Loucy (cell line): ENCODE measurements at regions not wholly inside any gene's neighbourhood (a gene's known extent, or its start where the extent isn't known, plus 50 kb on each side); places are given as distances from the start of the nearest gene placed in this dataset.

Source experiments
- H2AFZ ChIP-seq: fragments of 200-600 bp; sonication (generic); 2 replicates; pipeline ENCODE4 v1.6.0; 2016; ENCODE audit warnings: antibody characterized with exemption, mild to moderate bottlenecking, low read length, moderate library complexity
- H3F3A ChIP-seq: fragments of 200-600 bp; 2 replicates; pipeline ENCODE4 v1.6.0; 2016; ENCODE audit warnings: antibody characterized with exemption, low read depth, mild to moderate bottlenecking
- H3K27me3 ChIP-seq: fragments of 200-600 bp; sonication (generic); 2 replicates; pipeline ENCODE4 v1.6.1; 2014; ENCODE audit warnings: low read length, mild to moderate bottlenecking; ENCODE audit not compliant: insufficient read depth, poor library complexity, severe bottlenecking
- H3K36me3 ChIP-seq: fragments of 200-600 bp; sonication (generic); 2 replicates; pipeline ENCODE4 v1.6.1; 2016; ENCODE audit warnings: low read length; ENCODE audit not compliant: insufficient read depth
- H3K4me1 ChIP-seq: fragments of 200-600 bp; sonication (generic); 2 replicates; pipeline ENCODE4 v1.5.1; 2014; ENCODE audit warnings: low read length, mild to moderate bottlenecking; ENCODE audit not compliant: insufficient read depth, poor library complexity, severe bottlenecking
- H3K4me2 ChIP-seq: fragments of 200-600 bp; sonication (generic); 2 replicates; pipeline ENCODE4 v1.6.0; 2014; ENCODE audit warnings: antibody characterized with exemption, low read length, low read depth, mild to moderate bottlenecking; ENCODE audit not compliant: poor library complexity, severe bottlenecking
- H3K4me3 ChIP-seq: fragments of 200-600 bp; sonication (generic); 2 replicates; pipeline ENCODE4 v1.5.1; 2014; ENCODE audit warnings: low read length, mild to moderate bottlenecking, mixed read lengths; ENCODE audit not compliant: poor library complexity, severe bottlenecking
- H3K79me2 ChIP-seq: fragments of 200-600 bp; sonication (generic); 2 replicates; pipeline ENCODE4 v1.6.1; 2014; ENCODE audit warnings: low read length; ENCODE audit not compliant: insufficient read depth
- H3K9ac ChIP-seq: fragments of 200-600 bp; sonication (generic); 2 replicates; pipeline ENCODE4 v1.6.0; 2014; ENCODE audit warnings: mild to moderate bottlenecking, low read depth, low read length, moderate library complexity; ENCODE audit not compliant: poor library complexity, severe bottlenecking
- H3K9me2 ChIP-seq: fragments of 200-600 bp; sonication (generic); replicated peaks from 2 replicates; pipeline ENCODE4 v1.6.1; 2016; ENCODE audit warnings: low read depth, low read length, mixed read lengths
- H3K9me3 ChIP-seq: fragments of 200-600 bp; sonication (generic); 2 replicates; pipeline ENCODE4 v1.6.1; 2014; ENCODE audit warnings: mild to moderate bottlenecking, antibody characterized with exemption, low read length, low read depth; ENCODE audit not compliant: insufficient read depth
- H4K20me1 ChIP-seq: fragments of 200-600 bp; sonication (generic); 2 replicates; pipeline ENCODE4 v1.6.0; 2014; ENCODE audit warnings: antibody characterized with exemption, low read length, mild to moderate bottlenecking; ENCODE audit not compliant: insufficient read depth, poor library complexity, severe bottlenecking
- CTCF ChIP-seq: fragments of 200-600 bp; sonication (generic); conservative IDR thresholded peaks from 2 replicates; pipeline ENCODE4 v1.5.1; 2014; ENCODE audit warnings: mild to moderate bottlenecking, antibody characterized with exemption, low read length
- EZH2phosphoT487 ChIP-seq: fragments of 200-600 bp; IDR thresholded peaks from 2 replicates; pipeline ENCODE4 v1.6.1; 2018; ENCODE audit warnings: antibody characterized with exemption, mild to moderate bottlenecking, moderate library complexity, borderline replicate concordance

- no peak for TF ChIP-seq EZH2phosphoT487
- no peak for TF ChIP-seq CTCF
- Histone ChIP-seq H4K20me1 (no peaks in the 10 kb centered on the region), H3K4me2 (no peak overlapping the region), H3F3A (no peaks in the 10 kb centered on the region), H3K4me1 (no peaks in the 10 kb centered on the region), H3K9me2 (no peaks in the 10 kb centered on the region), H2AFZ (no peak overlapping the region), H3K9ac (no peak overlapping the region), H3K4me3 (no peak overlapping the region), H3K36me3 (no peaks in the 10 kb centered on the region), H3K27me3 (no peaks in the 10 kb centered on the region), H3K79me2 (no peaks in the 10 kb centered on the region), H3K9me3 (no peaks in the 10 kb centered on the region)
Measured at GRCh38 chr6:91667596-91667995, 1080.7 kb upstream of the MAP3K7 start.

- H3K27me3 ChIP-seq: no peaks in the 10 kb centered on the region
- H3K4me2 ChIP-seq: no peak overlapping the region
- no peak overlapping the region for H3K9ac ChIP-seq
- H3K4me3 ChIP-seq: no peak overlapping the region
- no peak overlapping the region for H2AFZ ChIP-seq
- H3K36me3 ChIP-seq: no peaks in the 10 kb centered on the region
- H4K20me1 ChIP-seq: no peaks in the 10 kb centered on the region
- H3F3A ChIP-seq: no peaks in the 10 kb centered on the region
- no peak for TF ChIP-seq EZH2phosphoT487
- no peak for TF ChIP-seq CTCF
- no peaks in the 10 kb centered on the region for H3K79me2 ChIP-seq
- H3K4me1 ChIP-seq: no peaks in the 10 kb centered on the region
- H3K9me2 ChIP-seq: no peaks in the 10 kb centered on the region
- no peaks in the 10 kb centered on the region for H3K9me3 ChIP-seq
Measured at GRCh38 chr6:91664327-91664959, 1077.6 kb upstream of the MAP3K7 start.

- Histone ChIP-seq H3K4me1 (no peaks in the 10 kb centered on the region), H3K27me3 (no peaks in the 10 kb centered on the region), H3F3A (no peaks in the 10 kb centered on the region), H4K20me1 (no peaks in the 10 kb centered on the region), H3K9me2 (no peaks in the 10 kb centered on the region), H3K4me2 (no peak overlapping the region), H3K9me3 (no peaks in the 10 kb centered on the region), H3K9ac (no peak overlapping the region), H3K36me3 (no peaks in the 10 kb centered on the region), H3K4me3 (no peak overlapping the region), H3K79me2 (no peaks in the 10 kb centered on the region), H2AFZ (no peak overlapping the region)
- TF ChIP-seq CTCF (no peak), EZH2phosphoT487 (no peak)
Measured at GRCh38 chr6:91660893-91661292, 1074.0 kb upstream of the MAP3K7 start.
